LNCAP (cell line): ENCODE measurements at regions not wholly inside any gene's neighbourhood (a gene's known extent, or its start where the extent isn't known, plus 50 kb on each side); places are given as distances from the start of the nearest gene placed in this dataset.

Experiments used
- CTCF ChIP-seq: fragments of 450-650 bp; IDR thresholded peaks from 2 replicates; pipeline ENCODE4 v1.5.1; 2017; ENCODE audit warnings: mild to moderate bottlenecking

- TF ChIP-seq CTCF: no peak
Measured at GRCh38 chr17:77001487-77001886, 133.3 kb downstream of the MGAT5B start.

GRCh38 chr17:77002103-77003045, 134.2 kb downstream of the MGAT5B start:
- TF ChIP-seq CTCF: no peak

GRCh38 chr17:77003699-77004098, 135.5 kb downstream of the MGAT5B start:
- TF ChIP-seq CTCF: no peak

GRCh38 chr17:77006971-77007649, 133.7 kb upstream of the SEC14L1 start:
- no peak for TF ChIP-seq CTCF

GRCh38 chr17:77009877-77010276, 130.9 kb upstream of the SEC14L1 start:
- no peak for TF ChIP-seq CTCF

GRCh38 chr17:77010667-77011066, 130.1 kb upstream of the SEC14L1 start:
- no peak for TF ChIP-seq CTCF

GRCh38 chr17:77011173-77012011, 129.4 kb upstream of the SEC14L1 start:
- TF ChIP-seq CTCF: peak; percentile 79
